GM21528 (cell line): ENCODE measurements at regions not wholly inside any gene's neighbourhood (a gene's known extent, or its start where the extent isn't known, plus 50 kb on each side); places are given as distances from the start of the nearest gene placed in this dataset.
"Not testable (repeated sequence)": the region's sequence is repeated elsewhere in the genome, so short reads cannot be mapped to it uniquely, and the experiment has no call there.

Experiments
- ATAC-seq: cut with Tn5 transposase; IDR thresholded peaks from one replicate; pipeline ENCODE4 v1.9.1; 2021; ENCODE audit warnings: mild to moderate bottlenecking, moderate library complexity; ENCODE audit not compliant: unreplicated experiment, low FRiP score

- no peak for ATAC-seq
These were observed 1016.6 kb upstream of the PCDH20 start for GRCh38 chr13:62432295-62432694.

GRCh38 chr13:62431852-62432251, 1016.2 kb upstream of the PCDH20 start:
- no peak for ATAC-seq

- no peak for ATAC-seq
These were observed 1003.2 kb upstream of the PCDH20 start for GRCh38 chr13:62418872-62419271.

- no peak for ATAC-seq
These were observed 1002.7 kb upstream of the PCDH20 start for GRCh38 chr13:62418376-62418775.

- ATAC-seq: no peak
These were observed 992.2 kb upstream of the PCDH20 start for GRCh38 chr13:62407871-62408270.

- no peak for ATAC-seq
These were observed 972.9 kb upstream of the PCDH20 start for GRCh38 chr13:62388515-62388914.

- ATAC-seq: no peak
These were observed 972.0 kb upstream of the PCDH20 start for GRCh38 chr13:62387647-62388046.

GRCh38 chr13:62379241-62379640, 963.6 kb upstream of the PCDH20 start:
- ATAC-seq: not testable (repeated sequence)

- no peak for ATAC-seq
These were observed 962.2 kb upstream of the PCDH20 start for GRCh38 chr13:62377838-62378237.

GRCh38 chr13:62375653-62376052, 960.0 kb upstream of the PCDH20 start:
- no peak for ATAC-seq

GRCh38 chr13:62371737-62372136, 956.1 kb upstream of the PCDH20 start:
- ATAC-seq: no peak

- ATAC-seq: not testable (repeated sequence)
These were observed 952.3 kb upstream of the PCDH20 start for GRCh38 chr13:62367971-62368370.

GRCh38 chr13:62360609-62361008, 945.0 kb upstream of the PCDH20 start:
- ATAC-seq: no peak

- no peak for ATAC-seq
These were observed 942.9 kb upstream of the PCDH20 start for GRCh38 chr13:62358646-62358932.

- ATAC-seq: no peak
These were observed 942.4 kb upstream of the PCDH20 start for GRCh38 chr13:62357887-62358645.

GRCh38 chr13:62356977-62357376, 941.3 kb upstream of the PCDH20 start:
- ATAC-seq: no peak

GRCh38 chr13:62337109-62337880, 921.6 kb upstream of the PCDH20 start:
- no peak for ATAC-seq

GRCh38 chr13:62336507-62336906, 920.9 kb upstream of the PCDH20 start:
- ATAC-seq: no peak

GRCh38 chr13:62333466-62333865, 917.8 kb upstream of the PCDH20 start:
- no peak for ATAC-seq

GRCh38 chr13:62331384-62331783, 915.7 kb upstream of the PCDH20 start:
- no peak for ATAC-seq

GRCh38 chr13:62327367-62327766, 911.7 kb upstream of the PCDH20 start:
- ATAC-seq: no peak

- no peak for ATAC-seq
These were observed 909.2 kb upstream of the PCDH20 start for GRCh38 chr13:62324842-62325241.
